ENCODE measurements at regions not wholly inside any gene's neighbourhood (a gene's known extent, or its start where the extent isn't known, plus 50 kb on each side); places are given as distances from the start of the nearest gene placed in this dataset.

DNA sequence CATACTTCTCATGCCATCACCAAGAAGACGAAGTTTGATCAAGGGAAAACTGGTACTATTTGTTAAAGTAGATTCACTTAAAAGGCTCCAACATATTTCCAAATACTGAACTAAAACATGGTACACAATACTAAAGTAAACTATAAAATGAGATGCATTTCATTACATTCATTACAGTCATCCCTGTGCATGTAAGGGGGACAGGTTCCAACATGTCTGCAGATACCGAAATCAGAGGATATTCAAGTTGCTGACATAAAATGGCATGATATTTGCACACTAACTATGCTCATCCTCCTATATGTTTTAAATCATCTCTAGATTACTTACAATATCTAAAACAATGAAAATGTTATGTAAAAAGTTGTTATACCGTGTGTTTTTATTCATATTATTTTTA, 893.9 kb upstream of the MANEA start:
- Histone ChIP-seq H3K9me3 (replicated peaks) (no peaks in the 10 kb centered on the region), H3K27ac (replicated peaks) (no peak overlapping the region), H3K36me3 (no peaks in the 10 kb centered on the region), H3K27me3 (ENCODE audit: low read depth) (no peaks in the 10 kb centered on the region), H3K4me1 (no peaks in the 10 kb centered on the region), H3K4me3 (no peak overlapping the region)
- no peak for TF ChIP-seq CTCF (IDR thresholded peaks at IDR 0.05; ENCODE audit: borderline replicate concordance)
- intact Hi-C loops (cut with micrococcal nuclease): no loop called here
- no peak for DNase-seq

GRCh38 chr6:94680669-94681212, 896.6 kb upstream of the MANEA start:
- Histone ChIP-seq H3K36me3 (no peaks in the 10 kb centered on the region), H3K27ac (replicated peaks) (no peak overlapping the region), H3K9me3 (replicated peaks) (no peaks in the 10 kb centered on the region), H3K4me1 (no peaks in the 10 kb centered on the region), H3K27me3 (ENCODE audit: low read depth) (no peaks in the 10 kb centered on the region), H3K4me3 (no peak overlapping the region)
- TF ChIP-seq CTCF (IDR thresholded peaks at IDR 0.05; ENCODE audit: borderline replicate concordance): no peak
- no peak for DNase-seq
- intact Hi-C loops (cut with micrococcal nuclease): no loop called here

DNA sequence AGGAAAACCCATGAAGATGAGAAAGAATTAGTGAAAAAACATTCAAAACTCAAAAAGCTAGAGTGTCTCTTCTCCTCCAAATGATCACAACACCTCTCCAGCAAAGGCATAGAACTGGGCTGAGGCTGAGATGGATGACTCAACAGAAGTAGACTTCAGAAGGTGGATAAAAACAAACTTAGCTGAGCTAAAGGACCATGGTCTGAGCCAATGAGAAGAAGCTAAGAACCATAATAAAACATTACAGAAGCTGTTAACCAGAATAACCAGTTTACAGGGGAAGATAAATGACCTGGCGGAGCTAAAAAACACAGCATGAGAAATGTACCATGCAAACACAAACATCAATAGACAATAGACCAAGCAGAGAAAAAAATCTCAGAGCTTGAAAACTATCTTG, 904.1 kb upstream of the MANEA start:
- H3K27me3 ChIP-seq (ENCODE audit: low read depth): no peaks in the 10 kb centered on the region
- intact Hi-C loops (cut with micrococcal nuclease): no loop called here
- no peak for TF ChIP-seq CTCF (IDR thresholded peaks at IDR 0.05; ENCODE audit: borderline replicate concordance)
- H3K4me1 ChIP-seq: no peaks in the 10 kb centered on the region
- no peak for DNase-seq
- peaks cover 13% of the 10 kb centered on the region for H3K9me3 ChIP-seq (replicated peaks)
- no peak overlapping the region for H3K4me3 ChIP-seq
- H3K36me3 ChIP-seq: no peaks in the 10 kb centered on the region
- H3K27ac ChIP-seq (replicated peaks): no peak overlapping the region

DNA sequence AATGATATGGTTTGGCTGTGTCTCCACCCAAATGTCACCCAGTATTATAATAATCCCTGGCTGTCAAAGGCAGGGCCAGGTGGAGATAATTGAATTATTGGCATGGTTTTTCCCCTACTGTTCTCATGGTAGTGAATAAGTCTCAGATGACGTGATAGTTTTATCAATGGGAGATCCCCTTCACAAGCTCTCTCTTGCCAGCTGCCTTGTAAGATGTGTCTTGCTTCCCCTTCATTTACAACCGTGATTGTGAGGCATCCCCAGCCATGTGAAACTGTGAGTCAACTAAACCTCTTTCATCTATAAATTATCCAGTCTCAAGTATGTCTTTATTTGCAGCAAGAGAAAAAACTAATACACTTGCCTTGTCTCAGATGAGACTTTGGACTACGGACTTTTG, 907.3 kb upstream of the MANEA start:
- no peak for TF ChIP-seq CTCF (IDR thresholded peaks at IDR 0.05; ENCODE audit: borderline replicate concordance)
- Histone ChIP-seq H3K4me1 (no peaks in the 10 kb centered on the region), H3K27ac (replicated peaks) (no peak overlapping the region), H3K36me3 (no peaks in the 10 kb centered on the region), H3K4me3 (no peak overlapping the region), H3K9me3 (replicated peaks) (peaks cover 6% of the 10 kb centered on the region), H3K27me3 (ENCODE audit: low read depth) (no peaks in the 10 kb centered on the region)
- DNase-seq: no peak
- intact Hi-C loops (cut with micrococcal nuclease): no loop called here

- TF ChIP-seq CTCF (IDR thresholded peaks at IDR 0.05; ENCODE audit: borderline replicate concordance): no peak
- intact Hi-C loops (cut with micrococcal nuclease): no loop called here
- H3K4me1 ChIP-seq: no peaks in the 10 kb centered on the region
Measured at GRCh38 chr6:94668876-94669275, 908.5 kb upstream of the MANEA start.

GRCh38 chr6:94658929-94659328, 918.4 kb upstream of the MANEA start:
- H3K36me3 ChIP-seq: no peaks in the 10 kb centered on the region
- no peak for DNase-seq
- no peak for TF ChIP-seq CTCF (IDR thresholded peaks at IDR 0.05; ENCODE audit: borderline replicate concordance)
- intact Hi-C loops (cut with micrococcal nuclease): no loop called here
- H3K4me3 ChIP-seq: no peak overlapping the region
- no peaks in the 10 kb centered on the region for H3K4me1 ChIP-seq
- no peaks in the 10 kb centered on the region for H3K27me3 ChIP-seq (ENCODE audit: low read depth)
- no peak overlapping the region for H3K27ac ChIP-seq (replicated peaks)
- H3K9me3 ChIP-seq (replicated peaks): peaks cover 14% of the 10 kb centered on the region

More at GRCh38 chr6:94668876-94669275, 908.5 kb upstream of the MANEA start:
- DNase-seq: no peak
- Histone ChIP-seq H3K4me3 (no peak overlapping the region), H3K9me3 (replicated peaks) (no peaks in the 10 kb centered on the region), H3K27ac (replicated peaks) (no peak overlapping the region), H3K27me3 (ENCODE audit: low read depth) (no peaks in the 10 kb centered on the region), H3K36me3 (no peaks in the 10 kb centered on the region)

Measured in left ventricle myocardium inferior (tissue), 1 donor.